GM10248 (cell line): ENCODE measurements at regions not wholly inside any gene's neighbourhood (a gene's known extent, or its start where the extent isn't known, plus 50 kb on each side); places are given as distances from the start of the nearest gene placed in this dataset.
"Not testable (repeated sequence)": the region's sequence is repeated elsewhere in the genome, so short reads cannot be mapped to it uniquely, and the experiment has no call there.

Source experiments
- CTCF ChIA-PET: fragments of 300-600 bp; sonication (Branson Sonifier 250); formaldehyde crosslinking; extraction: SDS; loops from one replicate; lab custom pipeline; 2021; ENCODE audit warnings: antibody characterized with exemption; lab: Yijun Ruan, JAX
- POLR2A ChIA-PET: fragments of 350-650 bp; sonication (Branson Sonifier 250); formaldehyde crosslinking; extraction: SDS; loops from one replicate; lab custom pipeline; 2020; ENCODE audit warnings: antibody characterized with exemption; lab: Yijun Ruan, JAX
- DNase-seq: peaks from one replicate; pipeline ENCODE4 v3.0.0; 2012; ENCODE audit errors: extremely low spot score
- TF ChIP-seq, protein P1 (sequence below): IDR thresholded peaks from 2 replicates; pipeline ENCODE4 v1.5.1; 2012; ENCODE audit warnings: mild to moderate bottlenecking, low read depth; ENCODE audit errors: extremely low read depth, missing control alignments, control extremely low read depth

DNA sequence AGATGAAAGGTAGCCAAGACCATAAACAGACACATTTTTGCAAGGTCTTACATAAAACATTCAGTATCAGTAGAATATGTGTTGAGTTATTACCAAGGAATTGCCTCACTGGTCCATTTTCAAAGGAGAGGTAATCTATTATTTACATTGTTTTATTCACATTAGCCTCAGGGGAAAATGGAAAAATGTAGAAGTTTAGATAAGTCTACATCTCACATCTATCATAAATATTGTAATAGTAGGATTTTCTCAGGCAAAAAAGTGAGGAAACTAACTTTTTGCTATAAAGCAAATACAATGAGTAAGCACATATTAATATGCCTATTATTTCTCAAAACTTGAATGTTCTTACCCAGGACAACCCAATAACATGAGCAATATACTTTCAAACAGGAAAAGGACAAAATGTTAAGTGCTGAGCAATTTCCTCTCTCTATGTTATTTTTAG, 184.6 kb upstream of the AGTR1 start:
- TF ChIP-seq, protein P1, sequence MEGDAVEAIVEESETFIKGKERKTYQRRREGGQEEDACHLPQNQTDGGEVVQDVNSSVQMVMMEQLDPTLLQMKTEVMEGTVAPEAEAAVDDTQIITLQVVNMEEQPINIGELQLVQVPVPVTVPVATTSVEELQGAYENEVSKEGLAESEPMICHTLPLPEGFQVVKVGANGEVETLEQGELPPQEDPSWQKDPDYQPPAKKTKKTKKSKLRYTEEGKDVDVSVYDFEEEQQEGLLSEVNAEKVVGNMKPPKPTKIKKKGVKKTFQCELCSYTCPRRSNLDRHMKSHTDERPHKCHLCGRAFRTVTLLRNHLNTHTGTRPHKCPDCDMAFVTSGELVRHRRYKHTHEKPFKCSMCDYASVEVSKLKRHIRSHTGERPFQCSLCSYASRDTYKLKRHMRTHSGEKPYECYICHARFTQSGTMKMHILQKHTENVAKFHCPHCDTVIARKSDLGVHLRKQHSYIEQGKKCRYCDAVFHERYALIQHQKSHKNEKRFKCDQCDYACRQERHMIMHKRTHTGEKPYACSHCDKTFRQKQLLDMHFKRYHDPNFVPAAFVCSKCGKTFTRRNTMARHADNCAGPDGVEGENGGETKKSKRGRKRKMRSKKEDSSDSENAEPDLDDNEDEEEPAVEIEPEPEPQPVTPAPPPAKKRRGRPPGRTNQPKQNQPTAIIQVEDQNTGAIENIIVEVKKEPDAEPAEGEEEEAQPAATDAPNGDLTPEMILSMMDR: no peak
- DNase-seq: no peak
- ChIA-PET POLR2A (no interaction called here), CTCF (no interaction called here)

GRCh38 chr3:148518520-148518919, 179.2 kb upstream of the AGTR1 start:
- TF ChIP-seq, protein P1: no peak
- CTCF ChIA-PET: interaction anchor here (1.0 to 1.3 kb wide), 2 partner anchors 10 to 12 kb away, joined by 3 read pairs; no protein-coding TSS in a partner anchor
- DNase-seq: no peak
- POLR2A ChIA-PET: no interaction called here

- CTCF ChIA-PET, DNase-seq, POLR2A ChIA-PET: not testable (repeated sequence)
Observed at GRCh38 chr3:148525621-148526020, 172.1 kb upstream of the AGTR1 start.

GRCh38 chr3:148528024-148528423, 169.7 kb upstream of the AGTR1 start:
- ChIA-PET POLR2A (no interaction called here), CTCF (interaction anchor here (1.0 kb wide), 1 partner anchor 9 kb away, joined by 3 read pairs; no protein-coding TSS in a partner anchor)
- no peak for DNase-seq
- TF ChIP-seq, protein P1: no peak

DNA sequence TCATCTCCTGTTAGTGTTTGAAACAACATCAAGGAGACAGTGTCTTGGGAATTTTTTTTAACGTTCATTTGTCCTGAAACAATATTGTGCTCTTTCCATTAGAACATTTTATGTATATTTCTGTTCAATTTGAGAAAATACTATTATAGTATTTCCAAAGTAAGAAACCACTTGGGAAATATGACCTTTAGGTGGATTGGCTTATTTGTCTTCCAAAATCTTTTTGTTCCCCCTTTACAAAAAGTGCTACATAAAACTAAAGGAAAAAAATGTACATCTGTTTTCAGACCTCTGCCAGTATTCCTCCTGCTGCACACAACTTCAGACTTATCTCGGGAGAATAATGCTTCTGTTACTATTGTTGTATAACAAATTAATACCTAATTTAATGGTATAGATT, 165.9 kb upstream of the AGTR1 start:
- DNase-seq: no peak
- ChIA-PET POLR2A (no interaction called here), CTCF (no interaction called here)
- TF ChIP-seq, protein P1: no peak

- TF ChIP-seq, protein P1: no peak
- no peak for DNase-seq
- CTCF ChIA-PET: no interaction called here
- POLR2A ChIA-PET: no interaction called here
Observed at GRCh38 chr3:148532326-148532725, 165.4 kb upstream of the AGTR1 start.

GRCh38 chr3:148532774-148533173, 164.9 kb upstream of the AGTR1 start:
- ChIA-PET CTCF (no interaction called here), POLR2A (no interaction called here)
- DNase-seq: no peak
- TF ChIP-seq, protein P1: no peak
